Suprapubic skin (tissue), 4 donors: ENCODE measurements at regions not wholly inside any gene's neighbourhood (a gene's known extent, or its start where the extent isn't known, plus 50 kb on each side); places are given as distances from the start of the nearest gene placed in this dataset.
"Not testable (repeated sequence)": the region's sequence is repeated elsewhere in the genome, so short reads cannot be mapped to it uniquely, and the experiment has no call there.

Experiments used
- DNase-seq, 2 donors: peaks; one replicate each; pipeline ENCODE4 v3.0.0-alpha.2; 2019; ENCODE audit warnings: low spot score in 2 of 2
- H3K27ac ChIP-seq: fragments of 200-600 bp; sonication (generic); one replicate; pipeline ENCODE4 v1.5.1; 2019
- H3K27me3 ChIP-seq: fragments of 200-600 bp; sonication (generic); one replicate; pipeline ENCODE4 v1.5.1; 2019
- H3K36me3 ChIP-seq: fragments of 200-600 bp; sonication (generic); one replicate; pipeline ENCODE4 v1.5.1; 2019
- H3K4me1 ChIP-seq: fragments of 200-600 bp; sonication (generic); one replicate; pipeline ENCODE4 v1.5.1; 2019
- H3K4me3 ChIP-seq: fragments of 200-600 bp; sonication (generic); one replicate; pipeline ENCODE4 v1.5.1; 2019; ENCODE audit warnings: mild to moderate bottlenecking
- H3K9me3 ChIP-seq: fragments of 200-600 bp; sonication (generic); one replicate; pipeline ENCODE4 v1.5.1; 2019
- EP300 ChIP-seq: sonication (generic); formaldehyde crosslinking; IDR thresholded peaks from one replicate; pipeline ENCODE4 v1.6.1; 2017; ENCODE audit warnings: antibody characterized with exemption
- POLR2A ChIP-seq, 2 donors: fragments of 450-650 bp; IDR thresholded peaks; one replicate each; pipeline ENCODE4 v1.6.1; 2017; ENCODE audit warnings: antibody characterized with exemption in 2 of 2, mild to moderate bottlenecking in 2 of 2, moderate library complexity in 2 of 2
- POLR2AphosphoS5 ChIP-seq, 3 donors: sonication (generic); formaldehyde crosslinking; IDR thresholded peaks; one replicate each; pipeline ENCODE4 v1.6.1; 2017; ENCODE audit warnings: antibody characterized with exemption in 3 of 3
- WGBS: methylation state at CpG from one replicate; pipeline ENCODE4 v1.1.5; 2018; 5-methylcytosine and 5-hydroxymethylcytosine counted together
- TF ChIP-seq, protein P1 (sequence below), 2 donors: fragments of 200-600 bp in 1 of 2; fragments of 450-650 bp in 1 of 2; sonication (generic) in 1 of 2; IDR thresholded peaks; one replicate each; pipeline ENCODE4 v1.5.1; 2016 to 2019; ENCODE audit warnings: antibody characterized with exemption in 2 of 2, mild to moderate bottlenecking in 1 of 2, moderate library complexity in 1 of 2

DNA sequence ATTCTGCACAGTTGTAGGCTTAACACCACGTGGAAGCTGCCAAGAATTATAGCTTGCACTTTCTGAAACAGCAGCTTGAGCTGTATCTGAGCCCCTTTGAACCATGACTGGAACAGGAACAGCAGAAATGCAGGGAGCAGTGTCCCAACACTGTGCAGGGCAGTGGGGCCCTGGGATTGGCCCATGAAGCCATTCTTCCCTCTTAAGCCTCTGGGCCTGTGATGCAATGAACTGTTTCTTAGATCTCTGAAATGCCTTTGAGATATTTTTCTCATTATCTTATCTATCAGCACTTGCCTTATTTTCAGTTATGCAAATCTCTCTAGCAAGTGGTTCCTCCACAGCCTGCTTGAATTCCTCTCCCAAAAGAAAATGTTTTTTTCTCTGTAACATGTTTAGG lies 87.0 kb upstream of the MTAP start:
- peaks cover 6% of the 10 kb centered on the region for H3K9me3 ChIP-seq
- H3K27ac ChIP-seq: no peak overlapping the region
- 36% methylated on average over 1 of the region's 1 CpG for whole genome bisulfite sequencing

DNA sequence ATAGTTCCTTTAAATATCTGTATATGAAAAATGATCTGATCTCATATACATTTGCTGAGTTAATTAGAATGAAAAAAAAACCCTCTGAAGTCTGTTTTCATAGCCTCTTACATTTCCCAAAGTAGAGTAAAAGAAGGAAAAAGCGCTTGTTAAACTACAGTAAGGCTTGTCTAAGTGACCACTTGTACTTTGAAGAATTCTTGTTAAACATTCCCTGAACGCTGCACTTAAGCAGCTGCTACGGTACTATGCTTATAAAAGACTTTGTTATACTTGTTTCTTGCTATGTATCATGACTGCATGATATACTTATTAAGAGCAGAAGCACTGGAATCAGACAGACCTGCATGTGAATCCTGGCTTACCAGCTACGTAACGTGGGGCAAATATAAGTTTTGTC lies 81.7 kb upstream of the MTAP start:
- Histone ChIP-seq H3K4me3 (no peak overlapping the region), H3K4me1 (no peaks in the 10 kb centered on the region), H3K9me3 (peaks cover 6% of the 10 kb centered on the region), H3K27ac (no peak overlapping the region), H3K36me3 (no peaks in the 10 kb centered on the region), H3K27me3 (peaks cover 5% of the 10 kb centered on the region)
- WGBS: 68% methylated on average over 5 of the region's 5 CpGs
- TF ChIP-seq EP300 (no peak), POLR2A (IDR thresholded peaks at IDR 0.05) (no peak), POLR2AphosphoS5 (IDR thresholded peaks at IDR 0.05) (no peak)
- TF ChIP-seq, protein P1, sequence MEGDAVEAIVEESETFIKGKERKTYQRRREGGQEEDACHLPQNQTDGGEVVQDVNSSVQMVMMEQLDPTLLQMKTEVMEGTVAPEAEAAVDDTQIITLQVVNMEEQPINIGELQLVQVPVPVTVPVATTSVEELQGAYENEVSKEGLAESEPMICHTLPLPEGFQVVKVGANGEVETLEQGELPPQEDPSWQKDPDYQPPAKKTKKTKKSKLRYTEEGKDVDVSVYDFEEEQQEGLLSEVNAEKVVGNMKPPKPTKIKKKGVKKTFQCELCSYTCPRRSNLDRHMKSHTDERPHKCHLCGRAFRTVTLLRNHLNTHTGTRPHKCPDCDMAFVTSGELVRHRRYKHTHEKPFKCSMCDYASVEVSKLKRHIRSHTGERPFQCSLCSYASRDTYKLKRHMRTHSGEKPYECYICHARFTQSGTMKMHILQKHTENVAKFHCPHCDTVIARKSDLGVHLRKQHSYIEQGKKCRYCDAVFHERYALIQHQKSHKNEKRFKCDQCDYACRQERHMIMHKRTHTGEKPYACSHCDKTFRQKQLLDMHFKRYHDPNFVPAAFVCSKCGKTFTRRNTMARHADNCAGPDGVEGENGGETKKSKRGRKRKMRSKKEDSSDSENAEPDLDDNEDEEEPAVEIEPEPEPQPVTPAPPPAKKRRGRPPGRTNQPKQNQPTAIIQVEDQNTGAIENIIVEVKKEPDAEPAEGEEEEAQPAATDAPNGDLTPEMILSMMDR (IDR thresholded peaks at IDR 0.05): no peak
- DNase-seq: no peak

More for the DNA sequence above, 87.0 kb upstream of the MTAP start:
- Histone ChIP-seq H3K4me3 (no peak overlapping the region), H3K4me1 (no peaks in the 10 kb centered on the region), H3K36me3 (no peaks in the 10 kb centered on the region), H3K27me3 (peaks cover 5% of the 10 kb centered on the region)
- DNase-seq: no peak
- TF ChIP-seq POLR2A (IDR thresholded peaks at IDR 0.05) (no peak), EP300 (no peak), POLR2AphosphoS5 (IDR thresholded peaks at IDR 0.05) (no peak)
- TF ChIP-seq, protein P1 (IDR thresholded peaks at IDR 0.05): no peak

DNA sequence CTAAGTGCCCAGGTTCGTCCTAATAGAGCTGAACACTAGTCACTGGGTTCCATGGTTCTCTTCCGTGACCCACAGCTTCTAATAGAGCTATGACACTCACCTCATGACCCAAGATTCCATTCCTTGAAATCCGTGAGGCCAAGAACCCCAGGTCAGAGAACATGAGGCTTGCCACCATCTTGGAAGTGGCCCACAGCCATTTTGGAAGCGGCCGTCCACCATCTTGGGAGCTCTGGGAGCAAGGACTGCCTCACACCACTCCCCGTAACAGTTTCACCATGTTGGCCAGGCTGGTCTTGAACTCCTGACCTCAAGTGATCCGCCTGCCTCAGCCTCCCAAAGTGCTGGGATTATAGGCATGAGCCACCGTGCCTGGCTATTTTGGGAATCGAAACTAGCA lies 75.0 kb upstream of the MTAP start:
- H3K36me3 ChIP-seq, H3K4me3 ChIP-seq, H3K9me3 ChIP-seq, H3K4me1 ChIP-seq, H3K27ac ChIP-seq, DNase-seq, H3K27me3 ChIP-seq: not testable (repeated sequence)
- 83% methylated on average over 8 of the region's 9 CpGs for WGBS

DNA sequence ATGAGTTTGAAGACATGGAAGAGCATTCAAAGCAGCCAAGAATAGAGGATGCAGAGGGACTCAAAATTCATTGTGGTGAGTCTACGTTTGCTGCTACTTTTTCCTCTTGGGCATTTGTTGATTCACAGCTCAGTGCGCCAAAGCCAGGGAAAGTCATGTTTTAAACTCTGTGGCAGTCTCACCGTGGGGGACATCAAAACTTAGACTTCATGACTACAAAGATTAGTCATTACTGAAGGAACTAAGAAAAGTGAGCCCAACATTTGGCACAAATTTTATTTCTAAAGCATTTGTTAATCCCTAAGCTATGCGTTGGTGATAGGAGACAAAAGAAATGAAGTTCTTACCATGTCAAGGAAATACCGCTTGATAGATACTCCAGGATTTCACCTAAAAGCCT lies 73.7 kb upstream of the MTAP start:
- Histone ChIP-seq H3K36me3 (no peaks in the 10 kb centered on the region), H3K27ac (no peak overlapping the region), H3K4me3 (no peak overlapping the region), H3K9me3 (no peaks in the 10 kb centered on the region), H3K4me1 (no peaks in the 10 kb centered on the region), H3K27me3 (no peaks in the 10 kb centered on the region)
- DNase-seq: no peak
- 74% methylated on average over 5 of the region's 5 CpGs for WGBS
- TF ChIP-seq, protein P1 (IDR thresholded peaks at IDR 0.05): no peak
- TF ChIP-seq POLR2A (IDR thresholded peaks at IDR 0.05) (no peak), EP300 (no peak), POLR2AphosphoS5 (IDR thresholded peaks at IDR 0.05) (no peak)

GRCh38 chr9:21729648-21730047 lies 72.8 kb upstream of the MTAP start:
- Histone ChIP-seq H3K27ac (no peak overlapping the region), H3K9me3 (no peaks in the 10 kb centered on the region), H3K36me3 (no peaks in the 10 kb centered on the region), H3K4me3 (no peak overlapping the region), H3K4me1 (no peaks in the 10 kb centered on the region), H3K27me3 (no peaks in the 10 kb centered on the region)
- 70% methylated on average over 2 of the region's 2 CpGs for WGBS
- no peak for DNase-seq
- TF ChIP-seq POLR2AphosphoS5 (IDR thresholded peaks at IDR 0.05) (no peak), EP300 (no peak)
- TF ChIP-seq, protein P1 (IDR thresholded peaks at IDR 0.05): no peak

- DNase-seq: no peak
- WGBS: 51% methylated on average over 1 of the region's 1 CpG
- Histone ChIP-seq H3K27me3 (no peaks in the 10 kb centered on the region), H3K4me1 (no peaks in the 10 kb centered on the region), H3K4me3 (no peak overlapping the region), H3K9me3 (no peaks in the 10 kb centered on the region), H3K36me3 (no peaks in the 10 kb centered on the region), H3K27ac (no peak overlapping the region)
- TF ChIP-seq, protein P1 (IDR thresholded peaks at IDR 0.05): no peak
- no peak for TF ChIP-seq POLR2A (IDR thresholded peaks at IDR 0.05)
- TF ChIP-seq EP300: no peak
- no peak for TF ChIP-seq POLR2AphosphoS5 (IDR thresholded peaks at IDR 0.05)
Observed at GRCh38 chr9:21730899-21731298, 71.5 kb upstream of the MTAP start.
